D341Med (cell line): ENCODE measurements at regions not wholly inside any gene's neighbourhood (a gene's known extent, or its start where the extent isn't known, plus 50 kb on each side); places are given as distances from the start of the nearest gene placed in this dataset.
"Not testable (repeated sequence)": the region's sequence is repeated elsewhere in the genome, so short reads cannot be mapped to it uniquely, and the experiment has no call there.

Experiments
- DNase-seq: peaks from one replicate; pipeline ENCODE4 v3.0.0; 2012; ENCODE audit warnings: low spot score

DNA sequence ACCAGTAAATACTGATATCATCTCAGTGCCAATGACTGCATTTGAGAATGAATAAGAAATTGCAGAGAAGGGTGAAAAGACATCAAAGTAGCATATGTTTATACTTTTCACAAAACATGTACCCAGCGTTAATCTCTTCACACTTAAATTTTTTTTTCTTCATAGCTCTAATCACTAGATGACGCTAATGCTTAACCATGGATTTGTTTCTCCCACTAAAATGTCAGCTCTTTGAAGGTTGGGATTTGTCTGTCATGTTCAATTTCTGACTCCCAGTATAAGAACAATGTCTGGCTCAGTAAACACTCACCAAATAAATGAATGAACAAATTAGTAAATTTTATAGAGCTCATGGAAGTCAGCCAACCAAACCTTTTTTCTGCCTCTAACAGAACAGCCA lies 78.3 kb upstream of the LMCD1 start:
- no peak for DNase-seq

DNA sequence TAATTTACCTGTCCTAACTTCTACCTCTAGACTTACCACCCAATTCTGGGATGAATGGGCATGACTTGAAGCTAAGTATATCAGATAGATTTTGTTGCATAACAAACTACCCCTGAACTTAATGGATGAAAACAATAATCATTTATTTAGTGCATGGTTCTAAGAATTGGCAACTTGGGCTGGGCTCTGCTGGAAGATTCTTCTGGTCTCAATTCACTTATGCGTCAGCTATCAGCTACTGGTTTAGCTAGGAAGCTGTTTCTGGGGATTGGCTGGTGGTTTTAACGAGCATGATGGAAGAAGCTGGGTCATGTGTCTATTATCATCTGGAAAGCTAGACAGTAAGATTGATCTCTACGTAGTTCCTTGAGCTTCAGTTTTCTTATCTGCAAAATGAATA lies 77.3 kb upstream of the LMCD1 start:
- no peak for DNase-seq

DNA sequence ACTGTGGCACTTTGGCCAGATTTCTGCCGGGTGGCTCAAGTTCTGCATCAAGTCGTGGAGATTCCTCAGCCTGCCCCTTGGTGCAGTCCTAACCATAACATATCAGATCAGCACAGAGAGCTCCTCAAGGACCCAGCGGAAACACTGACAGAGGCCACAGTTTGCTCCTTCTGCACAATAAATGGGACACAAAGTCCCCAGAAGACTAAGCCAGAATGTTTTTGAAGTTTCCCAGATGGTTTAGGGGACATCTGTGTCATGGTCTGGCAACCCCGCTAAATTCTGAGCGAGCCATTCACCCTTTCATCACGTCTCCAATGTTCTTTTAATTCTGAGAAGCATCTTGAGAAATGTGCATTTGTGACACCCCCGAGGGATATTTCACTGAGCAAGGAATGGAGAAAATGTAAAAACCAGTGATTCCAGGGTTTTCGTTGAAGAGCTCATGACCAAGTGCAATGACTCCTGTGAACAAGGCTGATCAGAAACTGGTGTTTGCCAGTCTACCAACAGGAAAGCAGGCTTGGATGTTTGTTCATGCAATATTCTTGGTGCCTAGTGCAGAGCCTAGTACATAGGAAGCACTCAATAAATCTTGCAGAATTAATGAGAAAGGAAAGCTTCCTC lies 64.8 kb upstream of the LMCD1 start:
- no peak for DNase-seq

DNA sequence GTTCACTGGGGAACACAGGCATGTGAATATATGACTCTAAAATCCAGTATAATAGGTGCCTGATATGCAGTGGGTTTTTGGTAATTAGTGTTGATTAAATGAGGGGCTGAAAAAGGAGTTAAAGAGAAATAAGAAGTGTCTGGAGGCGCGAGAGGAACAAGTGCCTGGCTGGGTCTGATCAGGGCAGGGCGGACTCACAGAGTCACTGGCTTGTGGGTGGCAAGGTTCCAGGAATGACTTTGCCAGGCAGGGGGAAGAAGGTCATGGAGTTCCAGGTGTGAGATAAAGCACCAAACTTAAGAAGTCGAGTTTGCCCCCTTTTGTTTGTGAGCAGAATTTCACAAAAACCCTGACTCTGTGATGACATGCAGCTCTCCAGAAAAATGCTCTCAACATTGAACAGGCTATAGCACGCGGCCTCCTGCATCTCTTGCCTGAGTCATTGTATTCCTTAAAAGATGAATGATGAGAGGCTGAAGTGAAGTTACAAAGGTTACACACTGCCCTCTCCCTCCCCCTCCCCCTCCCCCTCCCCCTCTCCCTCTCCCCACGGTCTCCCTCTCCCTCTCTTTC lies 63.0 kb upstream of the LMCD1 start:
- no peak for DNase-seq

DNA sequence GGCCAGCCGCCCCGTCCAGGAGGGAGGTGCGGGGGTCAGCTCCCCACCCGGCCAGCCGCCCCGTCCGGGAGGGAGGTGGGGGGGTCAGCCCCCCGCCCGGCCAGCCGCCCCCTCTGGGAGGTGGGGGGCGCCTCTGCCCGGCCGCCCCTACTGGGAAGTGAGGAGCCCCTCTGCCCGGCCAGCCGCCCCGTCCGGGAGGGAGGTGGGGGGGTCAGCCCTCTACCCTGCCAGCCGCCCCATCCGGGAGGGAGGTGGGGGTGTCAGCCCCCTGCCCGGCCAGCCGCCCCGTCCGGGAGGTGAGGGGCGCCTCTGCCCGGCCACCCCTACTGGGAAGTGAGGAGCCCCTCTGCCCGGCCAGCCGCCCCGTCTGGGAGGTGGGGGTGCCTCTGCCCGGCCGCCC lies 61.5 kb upstream of the LMCD1 start:
- not testable (repeated sequence) for DNase-seq

DNA sequence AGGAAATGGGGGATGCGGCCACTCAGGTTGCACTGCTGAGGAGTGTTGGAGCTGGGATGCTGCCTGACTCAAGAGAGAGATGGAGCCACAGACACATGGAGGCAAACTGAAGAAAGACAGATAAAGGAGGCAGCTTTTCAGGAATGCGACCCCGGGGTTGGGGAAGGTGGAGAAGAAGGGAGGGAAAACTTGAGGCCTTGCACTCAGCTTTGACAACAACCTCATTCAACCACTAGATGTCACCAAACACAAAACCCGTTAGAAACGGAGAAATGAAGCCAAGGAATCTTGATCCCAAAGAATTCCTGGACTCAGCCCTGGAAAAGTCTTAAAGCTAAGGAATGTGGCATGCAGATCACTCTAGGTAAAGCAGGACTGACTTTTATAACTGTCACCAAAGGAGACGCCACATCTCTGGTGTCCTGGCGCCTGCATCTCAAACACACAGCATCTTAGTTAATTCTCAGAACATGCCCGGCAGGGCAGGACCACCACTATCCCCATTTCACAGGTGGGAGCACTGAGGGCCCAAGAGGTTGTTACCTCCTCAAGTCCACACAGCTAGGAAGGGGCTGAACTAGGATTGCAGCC lies 59.6 kb upstream of the LMCD1 start:
- DNase-seq, result peak; percentile 71

DNA sequence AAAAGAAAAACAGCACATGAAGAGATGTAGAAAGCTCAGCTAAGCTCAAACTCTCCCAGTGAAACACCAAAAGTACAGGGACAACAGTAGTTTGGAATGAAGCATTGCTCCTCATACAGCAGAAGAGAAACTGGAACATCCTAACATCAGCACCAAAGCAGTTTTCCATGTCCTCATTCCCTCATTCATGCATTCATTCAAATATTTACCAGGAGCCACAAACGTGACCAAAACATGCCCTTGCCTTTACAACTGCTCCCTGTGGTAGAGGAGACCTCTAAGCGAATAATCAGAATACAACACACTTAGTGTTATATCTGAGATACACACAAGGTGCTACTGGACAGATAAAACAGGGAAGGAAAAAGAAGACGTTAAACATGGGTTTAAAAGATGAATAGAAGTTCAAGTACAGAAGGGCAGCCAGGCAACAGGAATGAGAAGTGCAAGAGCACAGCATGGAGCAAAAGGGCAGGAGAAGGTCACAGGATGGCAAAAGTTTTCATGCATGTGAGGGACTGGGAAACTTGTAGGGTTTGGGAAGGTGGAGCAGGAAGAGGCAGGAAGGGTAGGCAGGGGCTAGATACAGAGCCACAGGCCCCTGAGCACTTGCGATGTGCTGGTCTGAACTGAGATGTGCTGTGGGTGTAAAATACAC lies 58.5 kb upstream of the LMCD1 start:
- no peak for DNase-seq

DNA sequence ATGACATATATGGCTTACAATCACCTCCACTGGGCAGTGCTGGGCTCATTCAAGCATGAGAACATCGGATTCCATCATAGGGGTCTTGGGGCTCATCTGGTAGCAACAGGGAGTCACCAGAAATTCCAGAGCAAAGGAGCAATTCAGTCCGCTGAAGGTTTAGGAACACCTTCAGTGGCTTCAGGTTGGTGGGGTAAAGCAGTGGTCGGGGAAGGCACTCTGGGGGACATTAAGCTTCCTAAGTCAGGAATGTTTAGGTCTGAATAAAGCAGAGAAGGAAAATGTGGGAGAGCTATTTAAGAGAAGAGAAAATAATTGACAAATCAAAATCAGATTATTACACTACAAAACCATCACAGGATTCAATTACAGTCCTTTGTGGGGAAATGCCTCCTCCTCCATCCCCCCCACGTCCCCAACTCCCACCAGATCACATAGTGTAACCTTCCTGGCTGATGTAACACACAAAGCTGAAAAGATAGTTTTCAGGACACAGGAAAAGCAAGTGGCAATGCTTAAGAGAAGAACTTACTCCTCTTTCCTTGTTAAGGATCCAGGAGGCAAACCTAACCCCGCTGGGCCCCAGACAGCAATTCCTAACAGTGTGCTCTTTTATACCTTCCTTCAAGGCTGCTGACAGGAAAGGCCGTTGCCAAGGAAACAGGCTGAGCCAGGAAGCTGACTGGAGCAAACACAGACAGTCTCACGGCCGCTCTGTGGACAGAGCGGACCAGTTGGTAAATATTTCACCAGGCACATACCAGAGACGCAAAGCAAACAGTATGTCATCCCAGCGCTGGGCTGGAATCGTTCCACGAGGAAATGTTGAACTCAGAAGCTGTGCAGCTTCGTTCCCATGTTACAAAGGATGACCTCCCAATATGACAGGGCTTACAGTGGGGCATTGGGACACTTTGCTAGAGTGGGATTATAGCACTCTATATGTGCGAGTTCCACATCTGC lies 57.5 kb upstream of the LMCD1 start:
- DNase-seq, result no peak

DNA sequence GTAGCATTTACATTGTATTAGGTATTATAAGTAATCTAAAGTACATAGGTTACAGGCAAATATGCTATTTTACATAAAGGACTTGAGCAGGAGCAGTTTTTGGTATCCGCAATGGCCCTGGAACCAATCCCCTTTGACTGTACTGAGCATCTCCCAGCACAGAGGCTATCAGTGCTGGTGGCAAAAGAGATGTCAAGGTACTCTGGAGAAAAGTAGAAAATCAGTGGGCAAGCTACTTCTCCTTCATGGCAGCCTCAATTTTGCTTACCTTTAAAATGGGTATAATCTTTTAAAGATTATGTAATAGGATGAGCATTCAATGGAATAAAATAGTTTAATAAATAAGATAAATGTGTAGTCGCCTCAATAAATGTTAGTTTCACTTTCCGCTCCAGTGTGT lies 56.7 kb upstream of the LMCD1 start:
- DNase-seq, result no peak

DNA sequence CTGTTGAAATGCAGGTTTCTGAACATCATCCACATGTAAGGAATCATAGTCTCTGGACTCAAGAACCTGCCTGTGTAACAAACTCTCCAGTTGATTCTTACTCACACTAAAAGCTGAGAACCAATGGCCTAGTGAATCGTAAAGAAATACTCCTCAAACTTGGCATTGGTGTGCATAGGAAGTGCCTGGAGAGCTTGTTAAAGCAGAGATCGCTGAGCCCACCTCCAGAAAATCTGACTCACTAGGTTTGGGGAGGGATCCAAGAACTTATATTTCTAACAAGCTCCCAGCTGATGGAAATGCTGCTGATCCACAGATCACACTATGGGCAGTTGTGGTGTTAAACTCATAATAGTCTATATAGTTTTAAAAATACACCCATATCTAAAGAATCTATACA lies 55.8 kb upstream of the LMCD1 start:
- DNase-seq, result no peak

DNA sequence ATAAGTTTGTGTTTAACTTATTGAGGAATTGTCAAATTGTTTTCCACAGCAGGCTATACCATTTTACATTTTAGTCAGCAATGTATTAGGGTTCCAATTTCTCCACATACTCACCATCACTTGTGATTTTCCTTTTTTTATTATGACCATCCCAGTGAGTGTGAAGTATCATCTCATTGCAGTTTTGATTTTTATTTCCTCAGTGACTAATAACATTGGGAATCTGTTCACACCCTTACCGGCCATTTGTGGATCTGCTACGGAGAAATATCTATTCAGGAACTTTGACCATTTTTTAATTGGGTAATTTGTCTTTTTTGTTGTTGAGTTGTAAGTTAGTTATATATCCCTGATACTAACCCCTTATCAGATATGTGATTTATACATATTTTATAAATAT lies 54.8 kb upstream of the LMCD1 start:
- DNase-seq, result no peak

DNA sequence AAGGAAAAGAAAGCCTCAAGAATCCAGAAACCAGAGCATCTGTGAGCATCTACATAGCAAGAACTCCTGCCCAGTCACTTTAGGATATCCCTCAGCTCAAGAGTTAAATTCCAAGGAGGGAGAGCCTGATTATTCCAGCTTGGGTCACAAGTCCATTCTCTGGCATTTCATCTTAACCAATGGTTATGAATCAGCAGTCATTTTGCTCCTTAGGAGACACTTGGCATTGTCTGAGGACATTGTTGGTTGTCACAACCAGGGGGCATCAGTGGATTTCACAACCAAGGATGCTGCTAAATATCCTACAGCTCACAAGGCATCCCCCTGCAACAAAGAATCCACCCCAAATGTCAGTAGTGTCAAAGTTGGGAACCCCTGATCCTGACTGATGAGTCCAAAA lies 51.0 kb upstream of the LMCD1 start:
- DNase-seq, result no peak

DNA sequence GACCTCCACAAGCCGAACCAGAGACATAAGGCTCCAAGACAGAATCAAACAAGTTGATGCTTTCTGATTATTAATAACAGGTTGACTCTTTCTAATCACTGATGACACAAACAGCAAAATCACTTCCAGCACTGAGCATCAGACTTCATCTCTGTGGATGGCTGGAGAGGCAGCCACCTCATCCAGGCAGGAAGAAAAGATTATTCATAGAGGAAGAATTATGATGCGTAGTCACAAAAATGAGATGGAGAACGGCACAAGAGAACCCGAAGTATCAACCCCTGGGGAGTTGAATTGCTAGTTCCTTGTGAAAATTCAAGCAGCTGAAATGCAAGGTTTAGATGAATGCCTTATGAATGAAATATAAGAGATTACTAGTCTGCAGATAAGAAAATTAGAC lies 49.9 kb upstream of the LMCD1 start:
- no peak for DNase-seq
